Activated CD4-positive, alpha-beta T cell treated with anti-CD3 and anti-CD28 coated beads, Interleukin-2, Interleukin-4, amounts not matched to agents 100 ng/mL and 50 ng/mL, durations not matched to agents 16 hours and 8 hours (primary cell): ENCODE measurements at regions not wholly inside any gene's neighbourhood (a gene's known extent, or its start where the extent isn't known, plus 50 kb on each side); places are given as distances from the start of the nearest gene placed in this dataset.
"Not testable (repeated sequence)": the region's sequence is repeated elsewhere in the genome, so short reads cannot be mapped to it uniquely, and the experiment has no call there.

Source experiments
- DNase-seq: peaks from one replicate; pipeline ENCODE4 v3.0.0-alpha.2; 2020; ENCODE audit warnings: low spot score

GRCh38 chrX:13476384-13476783, 93.0 kb upstream of the EGFL6 start:
- no peak for DNase-seq

GRCh38 chrX:13474164-13474516, 95.3 kb upstream of the EGFL6 start:
- no peak for DNase-seq

GRCh38 chrX:13473442-13474163, 95.8 kb upstream of the EGFL6 start:
- DNase-seq = no peak

GRCh38 chrX:13472975-13473374, 96.4 kb upstream of the EGFL6 start:
- no peak for DNase-seq

GRCh38 chrX:13471269-13471668, 98.1 kb upstream of the EGFL6 start:
- no peak for DNase-seq

GRCh38 chrX:13470685-13470977, 98.8 kb upstream of the EGFL6 start:
- DNase-seq = no peak

GRCh38 chrX:13469963-13470684, 99.3 kb upstream of the EGFL6 start:
- DNase-seq = no peak

GRCh38 chrX:13468096-13468495, 101.3 kb upstream of the EGFL6 start:
- no peak for DNase-seq

GRCh38 chrX:13467243-13467642, 102.2 kb upstream of the EGFL6 start:
- DNase-seq = no peak

- DNase-seq = no peak
These were observed 104.7 kb upstream of the EGFL6 start for GRCh38 chrX:13464599-13465275.

- DNase-seq = no peak
These were observed 105.8 kb upstream of the EGFL6 start for GRCh38 chrX:13463608-13464007.

- no peak for DNase-seq
These were observed 117.1 kb upstream of the EGFL6 start for GRCh38 chrX:13452283-13452682.

GRCh38 chrX:13449441-13449840, 120.0 kb upstream of the EGFL6 start:
- no peak for DNase-seq

- no peak for DNase-seq
These were observed 120.5 kb upstream of the EGFL6 start for GRCh38 chrX:13448941-13449340.

GRCh38 chrX:13441608-13442007, 121.8 kb upstream of the ATXN3L start:
- not testable (repeated sequence) for DNase-seq

GRCh38 chrX:13440176-13440575, 120.3 kb upstream of the ATXN3L start:
- no peak for DNase-seq

GRCh38 chrX:13433298-13433605, 113.4 kb upstream of the ATXN3L start:
- DNase-seq = no peak

- no peak for DNase-seq
These were observed 112.8 kb upstream of the ATXN3L start for GRCh38 chrX:13432414-13433297.

- no peak for DNase-seq
These were observed 110.4 kb upstream of the ATXN3L start for GRCh38 chrX:13430136-13430827.

GRCh38 chrX:13428053-13428786, 108.4 kb upstream of the ATXN3L start:
- DNase-seq = no peak

GRCh38 chrX:13427441-13428052, 107.7 kb upstream of the ATXN3L start:
- DNase-seq = no peak
